H9 (cell line): ENCODE measurements at regions not wholly inside any gene's neighbourhood (a gene's known extent, or its start where the extent isn't known, plus 50 kb on each side); places are given as distances from the start of the nearest gene placed in this dataset.

Source experiments
- DNase-seq: peaks from one replicate; pipeline ENCODE4 v3.0.0-alpha.2; 2017
- H2AFZ ChIP-seq: one replicate; pipeline ENCODE4 v1.6.1; 2013; ENCODE audit warnings: mild to moderate bottlenecking, low read length, control low read depth, moderate library complexity
- H2AK5ac ChIP-seq: 2 replicates; pipeline ENCODE4 v1.6.1; 2013; ENCODE audit warnings: low read length, control low read depth, mixed read lengths; ENCODE audit not compliant: insufficient read length
- H2BK120ac ChIP-seq: one replicate; pipeline ENCODE4 v1.6.1; 2013; ENCODE audit warnings: low read depth, mild to moderate bottlenecking, low read length, control low read depth, inconsistent platforms; ENCODE audit not compliant: poor library complexity, severe bottlenecking
- H2BK12ac ChIP-seq: 2 replicates; pipeline ENCODE4 v1.6.1; 2013; ENCODE audit warnings: low read length, control low read depth, mixed read lengths, low read depth; ENCODE audit not compliant: insufficient read length
- H2BK15ac ChIP-seq: 2 replicates; pipeline ENCODE4 v1.6.1; 2013; ENCODE audit warnings: low read depth, low read length, control low read depth
- H2BK20ac ChIP-seq: one replicate; pipeline ENCODE4 v1.6.1; 2013; ENCODE audit warnings: low read depth, mild to moderate bottlenecking, low read length, control low read depth, inconsistent platforms; ENCODE audit not compliant: poor library complexity, severe bottlenecking
- H2BK5ac ChIP-seq: 2 replicates; pipeline ENCODE4 v1.6.1; 2013; ENCODE audit warnings: low read length, control low read depth, mixed read lengths; ENCODE audit not compliant: insufficient read length
- H3K14ac ChIP-seq: 2 replicates; pipeline ENCODE4 v1.6.1; 2013; ENCODE audit warnings: low read length, control low read depth; ENCODE audit not compliant: insufficient read depth
- H3K18ac ChIP-seq: 2 replicates; pipeline ENCODE4 v1.6.1; 2013; ENCODE audit warnings: low read depth, mild to moderate bottlenecking, mixed read lengths, low read length, control low read depth; ENCODE audit not compliant: insufficient read length
- H3K23ac ChIP-seq: 2 replicates; pipeline ENCODE4 v1.6.1; 2013; ENCODE audit warnings: low read length, control low read depth, mixed read lengths, low read depth; ENCODE audit not compliant: insufficient read length
- H3K23me2 ChIP-seq: 2 replicates; pipeline ENCODE4 v1.6.1; 2013; ENCODE audit warnings: low read depth, mild to moderate bottlenecking, mixed read lengths, low read length, control low read depth; ENCODE audit not compliant: insufficient read length, poor library complexity, severe bottlenecking
- H3K27ac ChIP-seq: 2 replicates; pipeline ENCODE4 v1.5.1; 2013; ENCODE audit warnings: low read length, control low read depth, mixed read lengths, low read depth; ENCODE audit not compliant: insufficient read length
- H3K27me3 ChIP-seq: 2 replicates; pipeline ENCODE4 v1.6.1; 2013; ENCODE audit warnings: low read length, control low read depth, inconsistent platforms; ENCODE audit not compliant: insufficient read depth
- H3K4ac ChIP-seq: 2 replicates; pipeline ENCODE4 v1.6.1; 2013; ENCODE audit warnings: low read depth, mild to moderate bottlenecking, control low read depth, inconsistent platforms, low read length, moderate library complexity
- H3K4me1 ChIP-seq: 2 replicates; pipeline ENCODE4 v1.6.1; 2013; ENCODE audit warnings: low read length, control low read depth, inconsistent platforms; ENCODE audit not compliant: insufficient read depth
- H3K4me2 ChIP-seq: 2 replicates; pipeline ENCODE4 v1.6.1; 2013; ENCODE audit warnings: low read length, control low read depth, mixed read lengths; ENCODE audit not compliant: insufficient read length, insufficient read depth
- H3K56ac ChIP-seq: 2 replicates; pipeline ENCODE4 v1.6.1; 2013; ENCODE audit warnings: low read depth, mild to moderate bottlenecking, mixed read lengths, low read length, control low read depth; ENCODE audit not compliant: insufficient read length
- H3K79me1 ChIP-seq: 2 replicates; pipeline ENCODE4 v1.6.1; 2013; ENCODE audit warnings: low read depth, mild to moderate bottlenecking, moderate library complexity, low read length, control low read depth, inconsistent platforms; ENCODE audit not compliant: insufficient read depth, poor library complexity, severe bottlenecking
- H3K79me2 ChIP-seq: 2 replicates; pipeline ENCODE4 v1.6.1; 2013; ENCODE audit warnings: low read length, control low read depth, inconsistent platforms; ENCODE audit not compliant: insufficient read depth
- H3K9ac ChIP-seq: 2 replicates; pipeline ENCODE4 v1.6.1; 2013; ENCODE audit warnings: low read length, control low read depth, mixed read lengths; ENCODE audit not compliant: insufficient read length; ENCODE audit errors: extremely low read depth
- H3K9me3 ChIP-seq: one replicate; pipeline ENCODE4 v1.6.1; 2013; ENCODE audit warnings: low read depth, low read length, inconsistent platforms; ENCODE audit not compliant: control insufficient read depth
- H3T11ph ChIP-seq: one replicate; pipeline ENCODE4 v1.6.1; 2013; ENCODE audit warnings: mild to moderate bottlenecking, low read length, control low read depth, inconsistent platforms
- H4K20me1 ChIP-seq: one replicate; pipeline ENCODE4 v1.6.1; 2013; ENCODE audit not compliant: control insufficient read depth, insufficient read length, insufficient read depth
- H4K5ac ChIP-seq: 2 replicates; pipeline ENCODE4 v1.6.1; 2013; ENCODE audit warnings: low read depth, mild to moderate bottlenecking, mixed read lengths, low read length, control low read depth; ENCODE audit not compliant: insufficient read length
- H4K8ac ChIP-seq: replicated peaks from 2 replicates; pipeline ENCODE4 v1.6.1; 2013; ENCODE audit warnings: low read length, control low read depth, mixed read lengths, low read depth; ENCODE audit not compliant: insufficient read length
- H4K91ac ChIP-seq: 2 replicates; pipeline ENCODE4 v1.6.1; 2013; ENCODE audit warnings: low read depth, mild to moderate bottlenecking, moderate library complexity, mixed read lengths, low read length, control low read depth; ENCODE audit not compliant: insufficient read length
- H3K27ac Mint-ChIP-seq, 3 experiments: 2 replicates in 2 of 3; 3 replicates in 1 of 3; pipeline ENCODE4 v1.8.0; 2020 to 2021; ENCODE audit warnings: mixed read lengths in 3 of 3, mild to moderate bottlenecking in 1 of 3, moderate library complexity in 1 of 3
- H3K27me3 Mint-ChIP-seq: 2 replicates; pipeline ENCODE4 v1.8.0; 2021; ENCODE audit warnings: low read depth, mild to moderate bottlenecking, moderate library complexity, mixed read lengths
- H3K36me3 Mint-ChIP-seq, 3 experiments: 2 replicates in 2 of 3; 3 replicates in 1 of 3; pipeline ENCODE4 v1.8.0; 2020 to 2021; ENCODE audit warnings: low read depth in 3 of 3, mixed read lengths in 3 of 3; ENCODE audit not compliant: insufficient read depth in 1 of 3
- H3K4me1 Mint-ChIP-seq, 2 experiments: 2 replicates each; pipeline ENCODE4 v1.8.0; 2020; ENCODE audit warnings: mixed read lengths in 2 of 2
- H3K4me3 Mint-ChIP-seq, 2 experiments: 2 replicates in 1 of 2; 3 replicates in 1 of 2; pipeline ENCODE4 v1.8.0; 2020 to 2021; ENCODE audit warnings: mild to moderate bottlenecking in 2 of 2, mixed read lengths in 2 of 2, moderate library complexity in 1 of 2
- H3K9me3 Mint-ChIP-seq, 2 experiments: 2 replicates in 1 of 2; 3 replicates in 1 of 2; pipeline ENCODE4 v1.8.0; 2020; ENCODE audit warnings: mild to moderate bottlenecking in 2 of 2, mixed read lengths in 2 of 2, moderate library complexity in 1 of 2
- CTCF ChIP-seq: fragments of 200-600 bp; sonication (generic); conservative IDR thresholded peaks from 3 replicates; pipeline ENCODE4 v1.8.0; 2021; ENCODE audit warnings: antibody characterized with exemption, mild to moderate bottlenecking
- WGBS: extraction: QIAGEN DNeasy Blood & Tissue Kit; methylation state at CpG from one replicate; pipeline ENCODE4 v1.1.7; 2013; ENCODE audit warnings: missing lambda C conversion rate, low lambda C conversion rate, mixed read lengths; ENCODE audit not compliant: insufficient read length; ENCODE audit errors: extremely low coverage; 5-methylcytosine and 5-hydroxymethylcytosine counted together

GRCh38 chr4:17094159-17094875, 195.9 kb upstream of the LDB2 start:
- Histone ChIP-seq H2BK5ac (no peak overlapping the region), H3K56ac (no peak overlapping the region)
- H3K4me3 Mint-ChIP-seq, result no peak overlapping the region

More at GRCh38 chr4:17094159-17094875, 195.9 kb upstream of the LDB2 start:
- Histone ChIP-seq H4K5ac (no peak overlapping the region), H3K23ac (no peak overlapping the region), H3K4me1 (peaks cover 3% of the 10 kb centered on the region; the same call in 1 of the 2 replicates), H3K79me1 (no peaks in the 10 kb centered on the region), H3K27ac (no peak overlapping the region), H3K4ac (no peak overlapping the region), H3K14ac (no peak overlapping the region), H3K79me2 (no peaks in the 10 kb centered on the region), H2BK15ac (no peak overlapping the region), H4K20me1 (no peaks in the 10 kb centered on the region), H3K18ac (no peak overlapping the region), H2BK20ac (no peak overlapping the region), H2AK5ac (no peak overlapping the region), H4K91ac (no peak overlapping the region), H2BK120ac (no peak overlapping the region), H3K27me3 (no peaks in the 10 kb centered on the region), H3K9ac (no peak overlapping the region), H2AFZ (no peak overlapping the region), H3K4me2 (no peak overlapping the region), H2BK12ac (no peak overlapping the region), H3K9me3 (no peaks in the 10 kb centered on the region), H3T11ph (no peak overlapping the region), H3K23me2 (no peaks in the 10 kb centered on the region), H4K8ac (no peak overlapping the region)
- DNase-seq, result no peak
- Mint-ChIP-seq H3K36me3 (no peaks in the 10 kb centered on the region), H3K4me1 (peaks cover 22 to 28% of the 10 kb centered on the region in 2 experiments), H3K27me3 (no peaks in the 10 kb centered on the region), H3K27ac (no peak overlapping the region), H3K9me3 (no peaks in the 10 kb centered on the region)
- TF ChIP-seq CTCF, result no peak
- whole genome bisulfite sequencing, result no CpG with 5 or more reads among the region's 4 CpGs
